NCI-H748 treated with DMSO at 0.1 percent for 48 hours (cell line): ENCODE measurements at regions not wholly inside any gene's neighbourhood (a gene's known extent, or its start where the extent isn't known, plus 50 kb on each side); places are given as distances from the start of the nearest gene placed in this dataset.

Experiments
- DNase-seq: peaks from one replicate; lab custom pipeline; 2025; lab: John Stamatoyannopoulos, UW

- DNase-seq = no peak
Observed at GRCh38 chr2:195051401-195051800, 605.6 kb upstream of the SLC39A10 start.

- DNase-seq = no peak
Observed at GRCh38 chr2:195049372-195050031, 607.5 kb upstream of the SLC39A10 start.

- no peak for DNase-seq
Observed at GRCh38 chr2:195047955-195048354, 609.1 kb upstream of the SLC39A10 start.

GRCh38 chr2:195044801-195045200 lies 612.2 kb upstream of the SLC39A10 start:
- no peak for DNase-seq

- DNase-seq = no peak
Observed at GRCh38 chr2:195038153-195038552, 618.9 kb upstream of the SLC39A10 start.

GRCh38 chr2:195037045-195037444 lies 620.0 kb upstream of the SLC39A10 start:
- no peak for DNase-seq

- no peak for DNase-seq
Observed at GRCh38 chr2:195031411-195031810, 625.6 kb upstream of the SLC39A10 start.

GRCh38 chr2:195029804-195030654 lies 627.0 kb upstream of the SLC39A10 start:
- no peak for DNase-seq

- DNase-seq = no peak
Observed at GRCh38 chr2:195027947-195028346, 629.1 kb upstream of the SLC39A10 start.

- DNase-seq = no peak
Observed at GRCh38 chr2:195026261-195026660, 630.8 kb upstream of the SLC39A10 start.

- DNase-seq = no peak
Observed at GRCh38 chr2:195022508-195022830, 634.6 kb upstream of the SLC39A10 start.

GRCh38 chr2:195021711-195022507 lies 635.1 kb upstream of the SLC39A10 start:
- no peak for DNase-seq

GRCh38 chr2:195018462-195018861 lies 638.6 kb upstream of the SLC39A10 start:
- DNase-seq = no peak

- DNase-seq = no peak
Observed at GRCh38 chr2:195017890-195018289, 639.1 kb upstream of the SLC39A10 start.

GRCh38 chr2:195016841-195017240 lies 640.2 kb upstream of the SLC39A10 start:
- DNase-seq = no peak

- DNase-seq = no peak
Observed at GRCh38 chr2:195009202-195009601, 647.8 kb upstream of the SLC39A10 start.

GRCh38 chr2:195006856-195007255 lies 650.2 kb upstream of the SLC39A10 start:
- DNase-seq = no peak

- no peak for DNase-seq
Observed at GRCh38 chr2:195003881-195004471, 653.0 kb upstream of the SLC39A10 start.

- no peak for DNase-seq
Observed at GRCh38 chr2:195001924-195002323, 655.1 kb upstream of the SLC39A10 start.

- DNase-seq = no peak
Observed at GRCh38 chr2:194999771-195000170, 657.3 kb upstream of the SLC39A10 start.

GRCh38 chr2:194992648-194993047 lies 664.4 kb upstream of the SLC39A10 start:
- no peak for DNase-seq

- no peak for DNase-seq
Observed at GRCh38 chr2:194985258-194985657, 671.8 kb upstream of the SLC39A10 start.
